Stomach (tissue), 8 donors: ENCODE measurements at regions not wholly inside any gene's neighbourhood (a gene's known extent, or its start where the extent isn't known, plus 50 kb on each side); places are given as distances from the start of the nearest gene placed in this dataset.

Experiments
- DNase-seq, 2 donors: peaks; one replicate each; pipeline versions ENCODE4 v3.0.0 to v3.0.0-alpha.2; 2013 to 2019
- H3K27ac ChIP-seq, 5 donors: fragments of 200-600 bp in 4 of 5; sonication (generic) in 4 of 5; one replicate each; pipeline ENCODE4 v1.5.1; 2013 to 2019; ENCODE audit warnings: mild to moderate bottlenecking in 1 of 5, moderate library complexity in 1 of 5
- H3K27me3 ChIP-seq, 3 donors: fragments of 200-600 bp; sonication (generic); one replicate each; pipeline ENCODE4 v1.5.1; 2017 to 2019; ENCODE audit warnings: mixed run types in 1 of 3
- H3K36me3 ChIP-seq, 4 donors: fragments of 200-600 bp; sonication (generic); 1 replicate in 3 of 4; 2 replicates in 1 of 4; pipeline ENCODE4 v1.5.1; 2016 to 2019
- H3K4me1 ChIP-seq, 4 donors: fragments of 200-600 bp; sonication (generic); one replicate each; pipeline ENCODE4 v1.5.1; 2016 to 2019
- H3K4me3 ChIP-seq, 4 donors: fragments of 200-600 bp; sonication (generic) in 3 of 4; one replicate each; pipeline ENCODE4 v1.5.1; 2016 to 2019; ENCODE audit warnings: mild to moderate bottlenecking in 1 of 4
- H3K9me3 ChIP-seq, 4 donors: fragments of 200-600 bp; sonication (generic); one replicate each; pipeline ENCODE4 v1.5.1; 2016 to 2019
- CTCF ChIP-seq, 7 experiments: fragments of 450-650 bp in 4 of 7; fragments of 200-600 bp in 3 of 7; sonication (generic) in 3 of 7; IDR thresholded peaks; one replicate each; pipeline ENCODE4 v1.5.1; 2016 to 2019; ENCODE audit warnings: antibody characterized with exemption in 7 of 7, control low read depth in 2 of 7, mild to moderate bottlenecking in 1 of 7
- EP300 ChIP-seq: sonication (generic); formaldehyde crosslinking; IDR thresholded peaks from one replicate; pipeline ENCODE4 v1.6.1; 2017; ENCODE audit warnings: antibody characterized with exemption
- POLR2A ChIP-seq, 4 donors: fragments of 450-650 bp; IDR thresholded peaks; one replicate each; pipeline ENCODE4 v1.6.1; 2016; ENCODE audit warnings: antibody characterized with exemption in 4 of 4, control low read depth in 2 of 4, mild to moderate bottlenecking in 1 of 4, moderate library complexity in 1 of 4
- POLR2AphosphoS5 ChIP-seq, 3 donors: sonication (generic); formaldehyde crosslinking; IDR thresholded peaks; one replicate each; pipeline ENCODE4 v1.6.1; 2016; ENCODE audit warnings: antibody characterized with exemption in 3 of 3
- WGBS, 5 donors: extraction: QIAGEN DNeasy Blood & Tissue Kit in 3 of 5; methylation state at CpG; one replicate each; pipeline versions ENCODE4 v1.1.5 to v1.1.7; 2013 to 2018; 5-methylcytosine and 5-hydroxymethylcytosine counted together
- intact Hi-C: fragments of 100-400 bp; cut with DNase I; formaldehyde crosslinking; loops from one replicate; pipeline ENCODE4 v1.15.1; 2023; ENCODE audit warnings: low total_unique reads
- small RNA-seq, 4 donors: library from RNA; depleted of rRNA; stranded (forward); fragments of <200 nt; gene quantifications; one replicate each; pipeline ENCODE3, GENCODE V24; 2016
- donor health status: healthy with polysubstance abuse.
- donor health status: Bipolar disorder and iron deficiency.
- donor health status: healthy.

- intact Hi-C loops = no loop called here
- no peak for DNase-seq
- Histone ChIP-seq H3K36me3 (no peaks in the 10 kb centered on the region), H3K27me3 (peaks cover 0 to 35% (median 0%) of the 10 kb centered on the region in 3 donors), H3K4me3 (no peak overlapping the region), H3K9me3 (peaks cover 0 to 3% (median 0%) of the 10 kb centered on the region in 4 donors), H3K4me1 (no peaks in the 10 kb centered on the region), H3K27ac (no peak overlapping the region)
- TF ChIP-seq POLR2AphosphoS5 (IDR thresholded peaks at IDR 0.05) (no peak), EP300 (no peak), CTCF (IDR thresholded peaks at IDR 0.05) (no peak), POLR2A (IDR thresholded peaks at IDR 0.05) (no peak)
- 71 to 85% (median 85%) methylated on average over 8 of the region's 8 CpGs for WGBS, 5 donors
Observed at GRCh38 chr20:57112448-57112847, 154.0 kb downstream of the BMP7 start.

- Histone ChIP-seq H3K27ac (no peak overlapping the region), H3K36me3 (no peaks in the 10 kb centered on the region), H3K4me1 (no peaks in the 10 kb centered on the region), H3K9me3 (peaks cover 0 to 3% (median 0%) of the 10 kb centered on the region in 4 donors), H3K27me3 (peaks cover 0 to 15% (median 0%) of the 10 kb centered on the region in 3 donors), H3K4me3 (no peak overlapping the region)
- WGBS, 5 donors = 38 to 53% (median 46%) methylated on average over 4 to 8 of the region's 8 CpGs
- intact Hi-C loops = no loop called here
- no peak for DNase-seq
- TF ChIP-seq POLR2A (IDR thresholded peaks at IDR 0.05) = no peak
- no peak for TF ChIP-seq EP300
- no peak for TF ChIP-seq POLR2AphosphoS5 (IDR thresholded peaks at IDR 0.05)
- no peak for TF ChIP-seq CTCF (IDR thresholded peaks at IDR 0.05)
Observed at GRCh38 chr20:57114290-57115005, 152.0 kb downstream of the BMP7 start.

- DNase-seq = no peak
- Histone ChIP-seq H3K27ac (no peak overlapping the region), H3K36me3 (no peaks in the 10 kb centered on the region), H3K27me3 (peaks cover 0 to 14% (median 0%) of the 10 kb centered on the region in 3 donors), H3K9me3 (no peaks in the 10 kb centered on the region), H3K4me1 (no peaks in the 10 kb centered on the region), H3K4me3 (no peak overlapping the region)
- intact Hi-C loops = no loop called here
- WGBS, 5 donors = 74 to 90% (median 83%) methylated on average over 3 to 7 of the region's 7 CpGs
- no peak for TF ChIP-seq EP300
- no peak for TF ChIP-seq POLR2A (IDR thresholded peaks at IDR 0.05)
- no peak for TF ChIP-seq CTCF (IDR thresholded peaks at IDR 0.05)
- TF ChIP-seq POLR2AphosphoS5 (IDR thresholded peaks at IDR 0.05) = no peak
Observed at GRCh38 chr20:57117296-57117695, 149.1 kb downstream of the BMP7 start.

GRCh38 chr20:57118107-57118769 lies 148.2 kb downstream of the BMP7 start:
- no peak for DNase-seq

More at GRCh38 chr20:57118107-57118769, 148.2 kb downstream of the BMP7 start:
- Histone ChIP-seq H3K4me1 (no peaks in the 10 kb centered on the region), H3K36me3 (no peaks in the 10 kb centered on the region), H3K27me3 (peaks cover 0 to 14% (median 0%) of the 10 kb centered on the region in 3 donors), H3K4me3 (no peak overlapping the region), H3K9me3 (no peaks in the 10 kb centered on the region), H3K27ac (no peak overlapping the region)
- TF ChIP-seq EP300 (no peak), POLR2A (IDR thresholded peaks at IDR 0.05) (no peak), CTCF (IDR thresholded peaks at IDR 0.05) (no peak), POLR2AphosphoS5 (IDR thresholded peaks at IDR 0.05) (no peak)
- intact Hi-C loops = no loop called here
- 87 to 93% (median 90%) methylated on average over 8 to 21 of the region's 21 CpGs for WGBS, 5 donors

Small RNA genes in the stretch of these regions (small RNA-seq; reads per million reads assigned to genes)
- 0 reads per million in 4 donors for gene RNU6-929P
